Gastroesophageal sphincter (tissue), 4 donors: ENCODE measurements at regions not wholly inside any gene's neighbourhood (a gene's known extent, or its start where the extent isn't known, plus 50 kb on each side); places are given as distances from the start of the nearest gene placed in this dataset.

Experiments
- ATAC-seq: fragments of 150-250 bp; one replicate; pipeline ENCODE4 v1.9.1; 2016; ENCODE audit warnings: mild to moderate bottlenecking, moderate library complexity
- H3K27ac ChIP-seq, 4 donors: fragments of 200-600 bp; sonication (generic) in 3 of 4; 1 replicate in 3 of 4; 2 replicates in 1 of 4; pipeline ENCODE4 v1.5.1; 2016 to 2019
- H3K27me3 ChIP-seq: fragments of 200-600 bp; sonication (generic); one replicate; pipeline ENCODE4 v1.5.1; 2019
- H3K36me3 ChIP-seq, 2 donors: fragments of 200-600 bp; sonication (generic); one replicate each; pipeline ENCODE4 v1.5.1; 2019; ENCODE audit warnings: control low read depth in 1 of 2
- H3K4me1 ChIP-seq, 3 donors: fragments of 200-600 bp; sonication (generic); 1 replicate in 2 of 3; 2 replicates in 1 of 3; pipeline ENCODE4 v1.5.1; 2016 to 2019; ENCODE audit warnings: control low read depth in 2 of 3
- H3K4me3 ChIP-seq, 2 donors: fragments of 200-600 bp; sonication (generic); one replicate each; pipeline ENCODE4 v1.5.1; 2019; ENCODE audit warnings: mild to moderate bottlenecking in 1 of 2, moderate library complexity in 1 of 2
- H3K9me3 ChIP-seq, 3 donors: fragments of 200-600 bp; sonication (generic); one replicate each; pipeline ENCODE4 v1.5.1; 2017 to 2019; ENCODE audit warnings: control low read depth in 2 of 3
- CTCF ChIP-seq, 4 experiments: fragments of 200-600 bp in 2 of 4; fragments of 450-650 bp in 2 of 4; sonication (generic) in 1 of 4; IDR thresholded peaks; one replicate each; pipeline ENCODE4 v1.5.1; 2017 to 2019; ENCODE audit warnings: antibody characterized with exemption in 4 of 4, mild to moderate bottlenecking in 2 of 4, moderate library complexity in 2 of 4
- EP300 ChIP-seq: sonication (generic); formaldehyde crosslinking; IDR thresholded peaks from one replicate; pipeline ENCODE4 v1.6.1; 2017; ENCODE audit warnings: antibody characterized with exemption, mild to moderate bottlenecking
- POLR2A ChIP-seq, 2 donors: fragments of 450-650 bp; IDR thresholded peaks; one replicate each; pipeline ENCODE4 v1.6.1; 2017; ENCODE audit warnings: antibody characterized with exemption in 2 of 2, mild to moderate bottlenecking in 2 of 2, moderate library complexity in 1 of 2
- POLR2AphosphoS5 ChIP-seq: sonication (generic); formaldehyde crosslinking; IDR thresholded peaks from one replicate; pipeline ENCODE4 v1.6.1; 2017; ENCODE audit warnings: antibody characterized with exemption
- WGBS, 2 donors: methylation state at CpG; one replicate each; pipeline ENCODE4 v1.1.5; 2018; ENCODE audit warnings: low coverage in 1 of 2; 5-methylcytosine and 5-hydroxymethylcytosine counted together

GRCh38 chr10:4169448-4169847 lies 384.4 kb upstream of the KLF6 start:
- Histone ChIP-seq H3K36me3 (no peaks in the 10 kb centered on the region), H3K27ac (no peak overlapping the region), H3K4me3 (no peak overlapping the region), H3K4me1 (no peaks in the 10 kb centered on the region), H3K9me3 (no peaks in the 10 kb centered on the region), H3K27me3 (no peaks in the 10 kb centered on the region)
- TF ChIP-seq EP300 (no peak), POLR2A (IDR thresholded peaks at IDR 0.05) (no peak), CTCF (IDR thresholded peaks at IDR 0.05) (no peak)
- ATAC-seq: no peak
- 94 to 100% methylated on average over 1 of the region's 1 CpG for WGBS, 2 donors

GRCh38 chr10:4167216-4167615 lies 382.2 kb upstream of the KLF6 start:
- Histone ChIP-seq H3K4me1 (no peaks in the 10 kb centered on the region), H3K27ac (no peak overlapping the region), H3K36me3 (no peaks in the 10 kb centered on the region), H3K9me3 (no peaks in the 10 kb centered on the region), H3K4me3 (no peak overlapping the region), H3K27me3 (no peaks in the 10 kb centered on the region)
- WGBS, 2 donors: 60 to 93% methylated on average over 1 to 8 of the region's 8 CpGs
- ATAC-seq: no peak
- no peak for TF ChIP-seq POLR2AphosphoS5
- TF ChIP-seq CTCF (IDR thresholded peaks at IDR 0.05): no peak
- no peak for TF ChIP-seq POLR2A (IDR thresholded peaks at IDR 0.05)

GRCh38 chr10:4162571-4163286 lies 377.7 kb upstream of the KLF6 start:
- Histone ChIP-seq H3K4me3 (no peak overlapping the region), H3K4me1 (no peaks in the 10 kb centered on the region), H3K27me3 (no peaks in the 10 kb centered on the region), H3K9me3 (no peaks in the 10 kb centered on the region), H3K36me3 (no peaks in the 10 kb centered on the region), H3K27ac (no peak overlapping the region)
- 84 to 96% methylated on average over 3 of the region's 7 CpGs for WGBS, 2 donors
- no peak for TF ChIP-seq EP300
- no peak for TF ChIP-seq CTCF (IDR thresholded peaks at IDR 0.05)
- TF ChIP-seq POLR2A (IDR thresholded peaks at IDR 0.05): no peak
- no peak for TF ChIP-seq POLR2AphosphoS5
- no peak for ATAC-seq

GRCh38 chr10:4159173-4159572 lies 374.2 kb upstream of the KLF6 start:
- H3K27me3 ChIP-seq: no peaks in the 10 kb centered on the region
- WGBS, 2 donors: 94 to 97% methylated on average over 5 to 6 of the region's 6 CpGs
- no peaks in the 10 kb centered on the region for H3K36me3 ChIP-seq
- peaks cover 0 to 2% (median 0%) of the 10 kb centered on the region in 3 donors for H3K4me1 ChIP-seq
- no peaks in the 10 kb centered on the region for H3K9me3 ChIP-seq
- no peak overlapping the region for H3K4me3 ChIP-seq
- ATAC-seq: no peak
- H3K27ac ChIP-seq: no peak overlapping the region
- TF ChIP-seq POLR2AphosphoS5 (no peak), EP300 (no peak), POLR2A (IDR thresholded peaks at IDR 0.05) (no peak), CTCF (IDR thresholded peaks at IDR 0.05) (no peak)

- Histone ChIP-seq H3K4me1 (peaks cover 0 to 6% (median 0%) of the 10 kb centered on the region in 3 donors), H3K36me3 (no peaks in the 10 kb centered on the region), H3K27ac (no peak overlapping the region), H3K4me3 (no peak overlapping the region), H3K27me3 (no peaks in the 10 kb centered on the region), H3K9me3 (no peaks in the 10 kb centered on the region)
- no peak for ATAC-seq
- no peak for TF ChIP-seq CTCF (IDR thresholded peaks at IDR 0.05)
- no peak for TF ChIP-seq POLR2A (IDR thresholded peaks at IDR 0.05)
- TF ChIP-seq EP300: no peak
- no peak for TF ChIP-seq POLR2AphosphoS5
- 59 to 70% methylated on average over 4 of the region's 4 CpGs for WGBS, 2 donors
These were observed 369.2 kb upstream of the KLF6 start for GRCh38 chr10:4154191-4154715.
